ENCODE measurements at regions not wholly inside any gene's neighbourhood (a gene's known extent, or its start where the extent isn't known, plus 50 kb on each side); places are given as distances from the start of the nearest gene placed in this dataset.
"Not testable (repeated sequence)": the region's sequence is repeated elsewhere in the genome, so short reads cannot be mapped to it uniquely, and the experiment has no call there.

- TF ChIP-seq CTCF (IDR thresholded peaks at IDR 0.05) = no peak
- no peak for TF ChIP-seq ZFX (IDR thresholded peaks at IDR 0.05; ENCODE audit: borderline replicate concordance)
- no peak overlapping the region for H3K27ac ChIP-seq
These were observed 81.0 kb upstream of the ALCAM start for GRCh38 chr3:105285653-105286241.

DNA sequence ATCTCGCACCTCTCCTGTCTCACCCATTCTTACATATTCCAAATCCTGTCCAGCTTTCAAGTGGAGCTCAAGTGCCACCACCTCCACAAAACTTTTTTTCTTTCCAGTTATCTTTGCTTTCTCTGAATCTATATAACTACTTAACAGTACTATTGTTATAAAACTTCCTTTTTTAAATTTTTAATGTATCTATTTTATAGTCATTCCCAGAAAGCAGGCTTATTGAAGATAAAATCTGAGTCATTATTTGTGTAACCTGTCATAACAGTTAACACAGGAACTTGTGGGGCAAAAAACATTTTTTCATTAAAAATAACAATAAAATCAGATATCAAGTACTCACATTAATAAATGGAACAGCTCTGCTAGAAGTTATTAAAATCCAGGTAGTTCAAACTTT, 73.3 kb upstream of the ALCAM start:
- no peak for TF ChIP-seq CTCF (IDR thresholded peaks at IDR 0.05)
- TF ChIP-seq ZFX (IDR thresholded peaks at IDR 0.05; ENCODE audit: borderline replicate concordance) = no peak

GRCh38 chr3:105296182-105296822, 70.4 kb upstream of the ALCAM start:
- not testable (repeated sequence) for H3K27ac ChIP-seq

More for the DNA sequence above, 73.3 kb upstream of the ALCAM start:
- no peak overlapping the region for H3K27ac ChIP-seq

DNA sequence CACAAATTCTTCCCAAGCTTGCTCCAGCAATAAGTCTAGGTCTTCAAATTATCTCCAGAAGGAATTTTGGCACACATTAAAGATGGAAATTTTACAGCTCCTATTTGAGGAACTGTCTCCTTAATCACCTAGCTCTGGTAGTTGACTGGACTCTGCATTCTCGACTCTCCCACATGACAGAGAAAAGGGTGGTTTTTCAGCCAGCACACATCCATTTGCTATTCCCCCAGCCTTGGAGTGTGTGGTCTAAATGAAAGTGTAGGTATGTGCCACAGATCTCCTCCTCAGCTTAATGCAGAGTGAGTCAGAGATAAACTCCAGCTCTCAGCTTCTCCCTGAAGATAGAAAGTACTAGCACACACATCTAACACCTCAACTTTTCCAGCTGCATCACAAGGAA, 62.2 kb upstream of the ALCAM start:
- no peak overlapping the region for H3K27ac ChIP-seq
- TF ChIP-seq CTCF (IDR thresholded peaks at IDR 0.05) = no peak
- TF ChIP-seq ZFX (IDR thresholded peaks at IDR 0.05; ENCODE audit: borderline replicate concordance) = no peak

DNA sequence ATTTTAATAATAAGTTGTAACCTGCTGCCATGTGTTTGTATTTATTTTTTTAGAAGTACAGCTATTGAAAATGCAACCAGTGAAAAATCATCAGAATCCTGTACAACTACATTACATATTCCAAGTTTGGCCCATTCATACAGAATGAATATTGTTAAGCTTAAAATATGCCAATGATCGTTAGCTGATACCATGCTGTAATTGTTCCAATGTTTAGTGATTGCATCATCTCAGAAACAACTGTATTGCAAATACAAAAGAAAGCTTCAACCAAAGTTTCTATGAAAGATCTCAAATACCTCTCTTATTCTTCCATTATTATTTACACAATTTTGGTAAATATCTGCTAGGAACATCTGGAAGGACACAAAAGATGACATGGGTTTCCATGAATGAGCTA, 51.6 kb upstream of the ALCAM start:
- no peak overlapping the region for H3K27ac ChIP-seq
- TF ChIP-seq CTCF (IDR thresholded peaks at IDR 0.05) (no peak), ZFX (IDR thresholded peaks at IDR 0.05; ENCODE audit: borderline replicate concordance) (no peak)

GRCh38 chr3:105315815-105316214, 50.9 kb upstream of the ALCAM start:
- no peak for TF ChIP-seq ZFX (IDR thresholded peaks at IDR 0.05; ENCODE audit: borderline replicate concordance)
- no peak for TF ChIP-seq CTCF (IDR thresholded peaks at IDR 0.05)
- no peak overlapping the region for H3K27ac ChIP-seq

GRCh38 chr3:105316331-105316730, 50.4 kb upstream of the ALCAM start:
- H3K27ac ChIP-seq = no peak overlapping the region
- TF ChIP-seq ZFX (IDR thresholded peaks at IDR 0.05; ENCODE audit: borderline replicate concordance) (no peak), CTCF (IDR thresholded peaks at IDR 0.05) (no peak)

All from 22Rv1 (cell line).